Trophoblast cell (in vitro differentiated cells and primary cell): ENCODE measurements at regions not wholly inside any gene's neighbourhood (a gene's known extent, or its start where the extent isn't known, plus 50 kb on each side); places are given as distances from the start of the nearest gene placed in this dataset.

Experiments
- DNase-seq, 2 donors: peaks; one replicate each; pipeline ENCODE4 v3.0.0-alpha.2; 2016
- H2AFZ ChIP-seq: 2 replicates; pipeline ENCODE4 v1.6.1; 2013; ENCODE audit warnings: low read length, moderate library complexity, mild to moderate bottlenecking; ENCODE audit not compliant: insufficient read depth, poor library complexity
- H2AK5ac ChIP-seq: 2 replicates; pipeline ENCODE4 v1.6.1; 2013; ENCODE audit warnings: mild to moderate bottlenecking, low read length
- H2BK120ac ChIP-seq: 2 replicates; pipeline ENCODE4 v1.6.1; 2013; ENCODE audit warnings: low read length, mild to moderate bottlenecking, moderate library complexity; ENCODE audit not compliant: insufficient read depth, poor library complexity
- H2BK12ac ChIP-seq: 2 replicates; pipeline ENCODE4 v1.6.1; 2013; ENCODE audit warnings: mild to moderate bottlenecking, low read length, moderate library complexity
- H2BK5ac ChIP-seq: 2 replicates; pipeline ENCODE4 v1.6.1; 2013; ENCODE audit warnings: low read length, low read depth, moderate library complexity, mild to moderate bottlenecking; ENCODE audit not compliant: poor library complexity
- H3K14ac ChIP-seq: 2 replicates; pipeline ENCODE4 v1.6.1; 2013; ENCODE audit warnings: mild to moderate bottlenecking, low read length
- H3K18ac ChIP-seq: 2 replicates; pipeline ENCODE4 v1.6.1; 2013; ENCODE audit warnings: mild to moderate bottlenecking, low read length
- H3K23ac ChIP-seq: 2 replicates; pipeline ENCODE4 v1.6.1; 2013; ENCODE audit warnings: low read length
- H3K27ac ChIP-seq: 2 replicates; pipeline ENCODE4 v1.5.1; 2013; ENCODE audit warnings: low read depth, mild to moderate bottlenecking, inconsistent platforms, low read length, moderate library complexity
- H3K27me3 ChIP-seq: 2 replicates; pipeline ENCODE4 v1.6.1; 2013; ENCODE audit warnings: inconsistent platforms, mild to moderate bottlenecking, low read length, moderate library complexity; ENCODE audit not compliant: insufficient read depth
- H3K36me3 ChIP-seq, 2 experiments: 1 replicate in 1 of 2; 2 replicates in 1 of 2; pipeline ENCODE4 v1.6.1; 2013; ENCODE audit warnings: low read length in 2 of 2, mild to moderate bottlenecking in 2 of 2, moderate library complexity in 1 of 2; ENCODE audit not compliant: insufficient read depth in 2 of 2, control insufficient read depth in 1 of 2
- H3K4ac ChIP-seq: 2 replicates; pipeline ENCODE4 v1.6.1; 2013; ENCODE audit warnings: low read depth, mild to moderate bottlenecking, low read length, moderate library complexity
- H3K4me1 ChIP-seq, 2 experiments: 1 replicate in 1 of 2; 2 replicates in 1 of 2; pipeline ENCODE4 v1.6.1; 2013; ENCODE audit warnings: low read length in 2 of 2, mild to moderate bottlenecking in 2 of 2, moderate library complexity in 1 of 2; ENCODE audit not compliant: insufficient read depth in 2 of 2, control insufficient read depth in 1 of 2
- H3K4me2 ChIP-seq: 2 replicates; pipeline ENCODE4 v1.6.1; 2013; ENCODE audit warnings: inconsistent platforms, mild to moderate bottlenecking, low read length, moderate library complexity
- H3K4me3 ChIP-seq: 2 replicates; pipeline ENCODE4 v1.5.1; 2013; ENCODE audit warnings: mild to moderate bottlenecking, low read depth, low read length, inconsistent platforms
- H3K79me1 ChIP-seq: one replicate; pipeline ENCODE4 v1.6.1; 2013; ENCODE audit warnings: low read length
- H3K79me2 ChIP-seq: 2 replicates; pipeline ENCODE4 v1.6.1; 2013; ENCODE audit warnings: low read length, mild to moderate bottlenecking; ENCODE audit not compliant: control insufficient read depth, insufficient read depth, poor library complexity
- H3K9ac ChIP-seq: 2 replicates; pipeline ENCODE4 v1.6.1; 2013; ENCODE audit warnings: mild to moderate bottlenecking, low read length
- H3K9me3 ChIP-seq: 2 replicates; pipeline ENCODE4 v1.6.1; 2013; ENCODE audit warnings: low read depth, mild to moderate bottlenecking, control low read depth, inconsistent platforms, low read length; ENCODE audit not compliant: insufficient read depth
- H4K12ac ChIP-seq: 2 replicates; pipeline ENCODE4 v1.6.1; 2013; ENCODE audit warnings: low read depth, mild to moderate bottlenecking, low read length, moderate library complexity
- H4K8ac ChIP-seq: 2 replicates; pipeline ENCODE4 v1.6.1; 2013; ENCODE audit warnings: low read depth, mild to moderate bottlenecking, low read length, moderate library complexity
- H4K91ac ChIP-seq: one replicate; pipeline ENCODE4 v1.6.1; 2013; ENCODE audit warnings: low read depth, mild to moderate bottlenecking, low read length, moderate library complexity
- WGBS: extraction: QIAGEN DNeasy Blood & Tissue Kit; methylation state at CpG from one replicate; pipeline ENCODE4 v1.1.7; 2013; ENCODE audit warnings: missing lambda C conversion rate; ENCODE audit not compliant: insufficient read length, insufficient coverage; ENCODE audit errors: extremely low coverage; 5-methylcytosine and 5-hydroxymethylcytosine counted together

- no CpG with 5 or more reads among the region's 4 CpGs for WGBS
- H3K9me3 ChIP-seq = no peaks in the 10 kb centered on the region
- H3K4me3 ChIP-seq = no peak overlapping the region
- no peak overlapping the region for H3K9ac ChIP-seq
- H2BK120ac ChIP-seq = no peak overlapping the region
- H4K91ac ChIP-seq = no peak overlapping the region
- no peak overlapping the region for H3K18ac ChIP-seq
- DNase-seq = no peak
- H3K27ac ChIP-seq = no peak overlapping the region
- H3K4me2 ChIP-seq = no peak overlapping the region
- no peak overlapping the region for H2AFZ ChIP-seq
- H3K4me1 ChIP-seq = no peaks in the 10 kb centered on the region
- no peak overlapping the region for H2BK5ac ChIP-seq
- H4K8ac ChIP-seq = no peak overlapping the region
- no peak overlapping the region for H3K23ac ChIP-seq
- no peaks in the 10 kb centered on the region for H3K79me2 ChIP-seq
- H3K27me3 ChIP-seq = no peaks in the 10 kb centered on the region
- no peak overlapping the region for H2AK5ac ChIP-seq
- H2BK12ac ChIP-seq = no peak overlapping the region
- H3K79me1 ChIP-seq = no peaks in the 10 kb centered on the region
- no peak overlapping the region for H3K4ac ChIP-seq
- H4K12ac ChIP-seq = no peak overlapping the region
- H3K36me3 ChIP-seq = no peaks in the 10 kb centered on the region
- H3K14ac ChIP-seq = no peak overlapping the region
Observed at GRCh38 chr13:38440666-38441065, 91.0 kb downstream of the UFM1 start.

GRCh38 chr13:38444904-38445303 lies 95.3 kb downstream of the UFM1 start:
- H2BK120ac ChIP-seq = no peak overlapping the region
- no peak overlapping the region for H2AFZ ChIP-seq
- H3K4me3 ChIP-seq = no peak overlapping the region
- H3K4ac ChIP-seq = no peak overlapping the region
- DNase-seq = no peak
- no CpG with 5 or more reads among the region's 2 CpGs for WGBS
- H4K91ac ChIP-seq = no peak overlapping the region
- no peaks in the 10 kb centered on the region for H3K9me3 ChIP-seq
- H3K18ac ChIP-seq = no peak overlapping the region
- no peak overlapping the region for H3K14ac ChIP-seq
- no peak overlapping the region for H2AK5ac ChIP-seq
- no peak overlapping the region for H3K4me2 ChIP-seq
- H3K36me3 ChIP-seq = no peaks in the 10 kb centered on the region
- no peaks in the 10 kb centered on the region for H3K79me1 ChIP-seq
- H3K23ac ChIP-seq = no peak overlapping the region
- H2BK12ac ChIP-seq = no peak overlapping the region
- no peaks in the 10 kb centered on the region for H3K4me1 ChIP-seq
- no peak overlapping the region for H3K27ac ChIP-seq
- no peak overlapping the region for H3K9ac ChIP-seq
- no peaks in the 10 kb centered on the region for H3K27me3 ChIP-seq
- no peak overlapping the region for H4K8ac ChIP-seq
- H3K79me2 ChIP-seq = no peaks in the 10 kb centered on the region
- H4K12ac ChIP-seq = no peak overlapping the region
- H2BK5ac ChIP-seq = no peak overlapping the region

DNA sequence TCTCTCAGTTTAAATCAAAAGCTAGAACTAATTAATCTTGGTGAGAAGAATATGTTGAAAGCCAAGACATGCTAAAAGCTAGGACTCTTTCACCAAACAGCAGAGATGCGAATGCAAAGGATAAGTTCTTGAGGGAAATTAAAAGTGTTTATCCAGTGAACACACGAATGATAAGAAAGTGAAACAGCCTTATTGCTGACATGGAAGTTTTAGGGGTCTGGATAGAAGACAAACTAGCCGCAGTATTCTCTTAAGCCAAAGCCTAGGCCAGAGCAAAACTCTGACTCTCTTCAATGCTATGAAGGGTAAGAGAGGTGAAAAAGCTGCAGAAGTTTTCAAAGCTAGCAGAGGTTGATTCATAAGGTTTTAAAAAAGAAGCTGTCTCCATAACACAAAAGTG lies 103.0 kb downstream of the UFM1 start:
- H2BK5ac ChIP-seq = no peak overlapping the region
- no peaks in the 10 kb centered on the region for H3K36me3 ChIP-seq
- WGBS = no CpG with 5 or more reads among the region's 3 CpGs
- no peak overlapping the region for H2BK120ac ChIP-seq
- no peak overlapping the region for H2AFZ ChIP-seq
- H4K12ac ChIP-seq = no peak overlapping the region
- H3K9ac ChIP-seq = no peak overlapping the region
- H3K9me3 ChIP-seq = no peaks in the 10 kb centered on the region
- no peak overlapping the region for H3K14ac ChIP-seq
- H3K4me2 ChIP-seq = no peak overlapping the region
- H3K23ac ChIP-seq = no peak overlapping the region
- no peak overlapping the region for H2AK5ac ChIP-seq
- H4K8ac ChIP-seq = no peak overlapping the region
- no peaks in the 10 kb centered on the region for H3K4me1 ChIP-seq
- no peak overlapping the region for H3K4ac ChIP-seq
- H4K91ac ChIP-seq = no peak overlapping the region
- no peaks in the 10 kb centered on the region for H3K79me1 ChIP-seq
- DNase-seq = no peak
- H3K18ac ChIP-seq = no peak overlapping the region
- no peaks in the 10 kb centered on the region for H3K27me3 ChIP-seq
- no peak overlapping the region for H2BK12ac ChIP-seq
- H3K79me2 ChIP-seq = no peaks in the 10 kb centered on the region
- no peak overlapping the region for H3K27ac ChIP-seq
- no peak overlapping the region for H3K4me3 ChIP-seq

DNA sequence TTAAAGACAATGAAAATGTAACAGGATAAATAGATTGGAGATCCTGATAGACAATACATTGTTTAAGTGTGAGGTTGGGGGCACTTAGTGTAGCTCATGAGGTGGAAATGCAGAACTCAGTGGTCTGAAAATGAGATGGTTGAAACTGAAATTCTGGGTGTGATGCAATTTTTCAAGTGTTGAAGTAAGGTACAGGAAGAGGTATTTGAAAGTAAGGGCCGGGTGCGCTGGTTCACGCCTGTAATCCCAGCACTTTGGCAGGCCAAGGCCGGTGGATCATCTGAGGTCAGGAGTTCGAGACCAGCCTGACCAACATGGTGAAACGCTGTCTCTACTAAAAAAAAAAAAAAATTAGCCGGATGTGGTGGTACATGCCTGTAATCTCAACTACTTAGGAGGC lies 113.0 kb downstream of the UFM1 start:
- no peak overlapping the region for H2BK12ac ChIP-seq
- H3K14ac ChIP-seq = no peak overlapping the region
- H3K4me2 ChIP-seq = no peak overlapping the region
- no peaks in the 10 kb centered on the region for H3K79me2 ChIP-seq
- no peak overlapping the region for H3K4ac ChIP-seq
- no peak overlapping the region for H2BK5ac ChIP-seq
- H2AFZ ChIP-seq = no peak overlapping the region
- no peak overlapping the region for H3K9ac ChIP-seq
- no peaks in the 10 kb centered on the region for H3K36me3 ChIP-seq
- no peaks in the 10 kb centered on the region for H3K79me1 ChIP-seq
- no peak overlapping the region for H4K8ac ChIP-seq
- no peaks in the 10 kb centered on the region for H3K27me3 ChIP-seq
- H2BK120ac ChIP-seq = no peak overlapping the region
- H3K4me3 ChIP-seq = no peak overlapping the region
- H4K12ac ChIP-seq = no peak overlapping the region
- H3K9me3 ChIP-seq = no peaks in the 10 kb centered on the region
- H2AK5ac ChIP-seq = no peak overlapping the region
- no peaks in the 10 kb centered on the region for H3K4me1 ChIP-seq
- WGBS = no CpG with 5 or more reads among the region's 7 CpGs
- no peak overlapping the region for H4K91ac ChIP-seq
- no peak overlapping the region for H3K18ac ChIP-seq
- H3K27ac ChIP-seq = no peak overlapping the region
- no peak for DNase-seq
- no peak overlapping the region for H3K23ac ChIP-seq
